H1 (cell line): ENCODE measurements at regions not wholly inside any gene's neighbourhood (a gene's known extent, or its start where the extent isn't known, plus 50 kb on each side); places are given as distances from the start of the nearest gene placed in this dataset.

Experiments
- CTCF ChIA-PET: fragments of 300-600 bp; sonication (Branson Sonifier 250); formaldehyde crosslinking; loops from one replicate; lab custom pipeline; 2021; ENCODE audit not compliant: partially characterized antibody; lab: Charles Lee
- POLR2A ChIA-PET: fragments of 300-600 bp; sonication (Branson Sonifier 250); formaldehyde crosslinking; loops from one replicate; lab custom pipeline; 2021; ENCODE audit warnings: inconsistent platforms; ENCODE audit not compliant: partially characterized antibody; lab: Charles Lee
- DNase-seq, 2 experiments: peaks; one replicate each; pipeline versions ENCODE4 v3.0.0 to v3.0.0-alpha.2; 2010 to 2022; ENCODE audit warnings: low spot score in 2 of 2, low read depth in 1 of 2, mixed read lengths in 1 of 2
- FAIRE-seq: peaks from 2 replicates; lab custom pipeline; 2011; peaks lifted over from hg19 to GRCh38; lab: Jason Lieb, UNC
- H2AFZ ChIP-seq: 2 replicates; pipeline ENCODE4 v1.8.1; 2012; ENCODE audit warnings: low read length, inconsistent platforms
- H2AK5ac ChIP-seq: 2 replicates; pipeline ENCODE4 v1.6.1; 2013; ENCODE audit warnings: low read depth, low read length
- H2BK120ac ChIP-seq: replicated peaks from 2 replicates; pipeline ENCODE3; 2013; ENCODE audit warnings: low read depth, low read length, inconsistent platforms
- H2BK12ac ChIP-seq: 2 replicates; pipeline ENCODE4 v1.6.1; 2013; ENCODE audit warnings: low read depth, low read length
- H2BK15ac ChIP-seq: 2 replicates; pipeline ENCODE4 v1.6.1; 2013; ENCODE audit warnings: low read length
- H2BK20ac ChIP-seq: 2 replicates; pipeline ENCODE4 v1.6.1; 2013; ENCODE audit warnings: low read length
- H2BK5ac ChIP-seq: 2 replicates; pipeline ENCODE4 v1.6.1; 2013; ENCODE audit warnings: low read depth, low read length
- H3K14ac ChIP-seq: 2 replicates; pipeline ENCODE4 v1.6.1; 2013; ENCODE audit warnings: inconsistent platforms; ENCODE audit not compliant: insufficient read length
- H3K18ac ChIP-seq: 2 replicates; pipeline ENCODE4 v1.6.1; 2013; ENCODE audit warnings: low read length; ENCODE audit errors: extremely low read depth
- H3K23ac ChIP-seq: 2 replicates; pipeline ENCODE4 v1.6.1; 2013; ENCODE audit warnings: inconsistent platforms; ENCODE audit not compliant: insufficient read length
- H3K23me2 ChIP-seq: 2 replicates; pipeline ENCODE4 v1.6.1; 2013; ENCODE audit warnings: low read depth, low read length
- H3K27ac ChIP-seq: 2 replicates; pipeline ENCODE4 v1.6.1; 2011; ENCODE audit warnings: low read depth, low read length, inconsistent platforms
- H3K27me3 ChIP-seq, 4 experiments: replicated peaks in 1 of 4; 1 replicate in 1 of 4; 2 replicates in 3 of 4; pipeline versions ENCODE4 v1.6.1 to v1.8.1; 2011 to 2013; ENCODE audit warnings: low read length in 3 of 4, mild to moderate bottlenecking in 3 of 4, inconsistent platforms in 2 of 4, mixed read lengths in 2 of 4, moderate library complexity in 1 of 4; ENCODE audit not compliant: control insufficient read depth in 3 of 4, insufficient read depth in 3 of 4; ENCODE audit errors: extremely low read depth in 1 of 4
- H3K36me3 ChIP-seq, 4 experiments: 2 replicates each; pipeline versions ENCODE4 v1.6.1 to v1.8.1; 2011 to 2013; ENCODE audit warnings: mild to moderate bottlenecking in 4 of 4, low read length in 3 of 4, moderate library complexity in 2 of 4, control low read depth in 1 of 4, inconsistent platforms in 1 of 4; ENCODE audit not compliant: insufficient read depth in 4 of 4, control insufficient read depth in 2 of 4
- H3K4ac ChIP-seq: replicated peaks from 2 replicates; pipeline ENCODE3; 2013; ENCODE audit warnings: low read length, low read depth, mixed read lengths, inconsistent platforms; ENCODE audit not compliant: insufficient read length
- H3K4me1 ChIP-seq, 4 experiments: replicated peaks in 1 of 4; 1 replicate in 1 of 4; 2 replicates in 3 of 4; pipeline versions ENCODE4 v1.6.1 to v1.8.1; 2011 to 2013; ENCODE audit warnings: low read length in 3 of 4, inconsistent platforms in 2 of 4, mixed read lengths in 1 of 4; ENCODE audit not compliant: insufficient read depth in 4 of 4, control insufficient read depth in 3 of 4
- H3K4me2 ChIP-seq, 2 experiments: 2 replicates each; pipeline versions ENCODE4 v1.6.1 to v1.8.1; 2011 to 2013; ENCODE audit warnings: low read depth in 2 of 2, low read length in 2 of 2, control low read depth in 1 of 2, inconsistent platforms in 1 of 2, mild to moderate bottlenecking in 1 of 2; ENCODE audit not compliant: insufficient read depth in 1 of 2
- H3K4me3 ChIP-seq, 4 experiments: fragments of 200-600, 300-600 bp in 1 of 4; sonication (generic), shearing (Covaris generic), sonication (Bioruptor Twin) in 1 of 4; 2 replicates each; pipeline versions ENCODE4 v1.5.1 to v1.8.1; 2011 to 2016; ENCODE audit warnings: low read length in 4 of 4, low read depth in 3 of 4, control low read depth in 2 of 4, inconsistent platforms in 2 of 4, mild to moderate bottlenecking in 2 of 4, mixed read lengths in 1 of 4, moderate library complexity in 1 of 4; ENCODE audit not compliant: insufficient read depth in 2 of 4; ENCODE audit errors: extremely low read depth in 1 of 4
- H3K56ac ChIP-seq: replicated peaks from 2 replicates; pipeline ENCODE3; 2013; ENCODE audit warnings: low read depth, mild to moderate bottlenecking, mixed read lengths, low read length, inconsistent platforms; ENCODE audit not compliant: insufficient read length
- H3K79me1 ChIP-seq: 2 replicates; pipeline ENCODE4 v1.6.1; 2013; ENCODE audit warnings: low read depth, low read length, control low read depth
- H3K79me2 ChIP-seq, 2 experiments: 2 replicates each; pipeline versions ENCODE4 v1.6.1 to v1.8.1; 2012 to 2013; ENCODE audit warnings: low read length in 2 of 2, mild to moderate bottlenecking in 2 of 2, inconsistent platforms in 1 of 2; ENCODE audit not compliant: insufficient read depth in 2 of 2, control insufficient read depth in 1 of 2
- H3K9ac ChIP-seq, 4 experiments: replicated peaks in 1 of 4; 1 replicate in 1 of 4; 2 replicates in 3 of 4; pipeline versions ENCODE4 v1.6.1 to v1.8.1; 2011 to 2013; ENCODE audit warnings: low read depth in 3 of 4, low read length in 3 of 4, control low read depth in 2 of 4, mild to moderate bottlenecking in 2 of 4, moderate library complexity in 2 of 4, inconsistent platforms in 1 of 4; ENCODE audit errors: extremely low read depth in 1 of 4
- H3K9me3 ChIP-seq, 2 experiments: 2 replicates each; pipeline versions ENCODE4 v1.6.1 to v1.8.1; 2012 to 2013; ENCODE audit warnings: mild to moderate bottlenecking in 2 of 2, moderate library complexity in 2 of 2, control low read depth in 1 of 2, inconsistent platforms in 1 of 2, low read depth in 1 of 2, low read length in 1 of 2, mixed read lengths in 1 of 2; ENCODE audit not compliant: insufficient read depth in 2 of 2
- H4K20me1 ChIP-seq, 2 experiments: replicated peaks in 1 of 2; 2 replicates each; pipeline versions ENCODE3 to v1.8.1; 2011 to 2013; ENCODE audit warnings: inconsistent platforms in 2 of 2, low read length in 2 of 2, mild to moderate bottlenecking in 1 of 2; ENCODE audit not compliant: insufficient read depth in 2 of 2, control insufficient read depth in 1 of 2
- H4K5ac ChIP-seq: 2 replicates; pipeline ENCODE4 v1.6.1; 2013; ENCODE audit warnings: low read length, low read depth, mixed read lengths, inconsistent platforms; ENCODE audit not compliant: insufficient read length
- H4K8ac ChIP-seq: 2 replicates; pipeline ENCODE4 v1.8.0; 2013; ENCODE audit warnings: mild to moderate bottlenecking, moderate library complexity, low read length, inconsistent platforms; ENCODE audit not compliant: insufficient read depth; ENCODE audit errors: extremely low read depth
- H4K91ac ChIP-seq: replicated peaks from 2 replicates; pipeline ENCODE3; 2013; ENCODE audit warnings: low read length, mixed read lengths, inconsistent platforms; ENCODE audit not compliant: insufficient read length
- ATF2 ChIP-seq: IDR thresholded peaks from 2 replicates; pipeline ENCODE4 v1.6.1; 2012; ENCODE audit warnings: low read length, inconsistent platforms
- CBX5 ChIP-seq: fragments of 300-800, 300-1000 bp; sonication (generic); IDR thresholded peaks from 2 replicates; pipeline ENCODE4 v1.7.1; 2016; ENCODE audit warnings: antibody characterized with exemption, low read length, low read depth
- EGR1 ChIP-seq: IDR thresholded peaks from 2 replicates; pipeline ENCODE4 v1.6.1; 2011; ENCODE audit warnings: low read depth, low read length, borderline replicate concordance
- HDAC6 ChIP-seq: IDR thresholded peaks from one replicate; pipeline ENCODE4 v1.7.1; 2012; ENCODE audit warnings: low read depth, mild to moderate bottlenecking, inconsistent platforms, low read length, moderate library complexity
- JUND ChIP-seq: IDR thresholded peaks from 2 replicates; pipeline ENCODE4 v1.6.1; 2011; ENCODE audit warnings: mild to moderate bottlenecking, improper control_type of control experiment, low read length
- NRF1 ChIP-seq: IDR thresholded peaks from 2 replicates; pipeline ENCODE4 v1.6.1; 2011; ENCODE audit warnings: mild to moderate bottlenecking, low read depth, low read length, improper control_type of control experiment
- POLR2AphosphoS5 ChIP-seq: IDR thresholded peaks from 2 replicates; pipeline ENCODE4 v1.6.1; 2011; ENCODE audit warnings: low read depth, low read length
- RNF2 ChIP-seq: fragments of 200-900, 300-1000 bp; sonication (generic); IDR thresholded peaks from 2 replicates; pipeline ENCODE4 v1.7.1; 2016; ENCODE audit warnings: borderline replicate concordance, low read depth, mild to moderate bottlenecking, antibody characterized with exemption, low read length; ENCODE audit not compliant: poor library complexity, severe bottlenecking; ENCODE audit errors: missing control alignments
- SAP30 ChIP-seq: fragments of 300-600 bp; sonication (generic); IDR thresholded peaks from 2 replicates; pipeline ENCODE4 v1.7.1; 2012; ENCODE audit warnings: low read length, moderate library complexity, mild to moderate bottlenecking, inconsistent platforms; ENCODE audit not compliant: insufficient read depth, insufficient replicate concordance
- SP2 ChIP-seq: IDR thresholded peaks from 2 replicates; pipeline ENCODE4 v1.6.1; 2012; ENCODE audit warnings: mild to moderate bottlenecking, low read length, inconsistent platforms
- TEAD4 ChIP-seq: IDR thresholded peaks from 2 replicates; pipeline ENCODE4 v1.6.1; 2012; ENCODE audit warnings: low read depth, low read length, inconsistent platforms, mixed read lengths
- WGBS, 2 experiments: shearing (Covaris generic) in 1 of 2; methylation state at CpG; one replicate each; pipeline versions ENCODE4 v1.1.6 to v1.1.7; 2013 to 2015; ENCODE audit warnings: low lambda C conversion rate in 2 of 2, mixed read lengths in 2 of 2, inconsistent platforms in 1 of 2, low coverage in 1 of 2, missing lambda C conversion rate in 1 of 2; ENCODE audit not compliant: insufficient replicate concordance in 2 of 2, insufficient coverage in 1 of 2, insufficient read length in 1 of 2; ENCODE audit errors: extremely low coverage in 1 of 2, missing lambda C conversion rate in 1 of 2; 5-methylcytosine and 5-hydroxymethylcytosine counted together
- TF ChIP-seq, protein P1 (sequence below): IDR thresholded peaks from 2 replicates; pipeline ENCODE4 v1.6.1; 2012; ENCODE audit warnings: inconsistent platforms

GRCh38 chr1:5793516-5793915 lies 198.7 kb downstream of the NPHP4 start:
- 92% methylated on average over 4 of the region's 4 CpGs; no CpG with 5 or more reads in 1 of the 2 experiments for WGBS, 2 experiments
- no peak overlapping the region for H3K9ac ChIP-seq
- no peaks in the 10 kb centered on the region for H3K27me3 ChIP-seq
- FAIRE-seq (no peak), DNase-seq (no peak)
- no peak overlapping the region for H3K4ac ChIP-seq
- H3K23me2 ChIP-seq, result no peaks in the 10 kb centered on the region
- H4K8ac ChIP-seq, result no peak overlapping the region
- ChIA-PET CTCF (no interaction called here), POLR2A (no interaction called here)
- H2BK5ac ChIP-seq, result no peak overlapping the region
- no peak overlapping the region for H2BK120ac ChIP-seq
- peaks cover 0 to 3% (median 1%) of the 10 kb centered on the region in 4 experiments; a peak in 5 of 7 replicates for H3K4me1 ChIP-seq
- H4K20me1 ChIP-seq, result peaks cover 0 to 4% of the 10 kb centered on the region in 2 experiments
- no peak overlapping the region for H3K4me3 ChIP-seq
- H3K56ac ChIP-seq, result no peak overlapping the region
- H3K4me2 ChIP-seq, result no peak overlapping the region
- H3K79me1 ChIP-seq, result no peaks in the 10 kb centered on the region
- H2AK5ac ChIP-seq, result no peak overlapping the region
- no peak overlapping the region for H3K27ac ChIP-seq
- no peaks in the 10 kb centered on the region; a peak in 1 of 4 replicates for H3K9me3 ChIP-seq
- no peak overlapping the region for H3K14ac ChIP-seq
- no peak overlapping the region for H3K23ac ChIP-seq
- H2AFZ ChIP-seq, result no peak overlapping the region
- H2BK12ac ChIP-seq, result no peak overlapping the region
- no peak overlapping the region for H4K91ac ChIP-seq
- no peak overlapping the region for H4K5ac ChIP-seq
- no peaks in the 10 kb centered on the region for H3K79me2 ChIP-seq
- no peak overlapping the region for H3K18ac ChIP-seq
- H2BK20ac ChIP-seq, result no peak overlapping the region
- H2BK15ac ChIP-seq, result no peak overlapping the region
- no peaks in the 10 kb centered on the region for H3K36me3 ChIP-seq
- TF ChIP-seq HDAC6 (no peak), RNF2 (no peak), SAP30 (no peak), CBX5 (no peak), SP2 (no peak), JUND (no peak), ATF2 (no peak), NRF1 (no peak), EGR1 (no peak), TEAD4 (no peak), POLR2AphosphoS5 (no peak)
- TF ChIP-seq, protein P1, sequence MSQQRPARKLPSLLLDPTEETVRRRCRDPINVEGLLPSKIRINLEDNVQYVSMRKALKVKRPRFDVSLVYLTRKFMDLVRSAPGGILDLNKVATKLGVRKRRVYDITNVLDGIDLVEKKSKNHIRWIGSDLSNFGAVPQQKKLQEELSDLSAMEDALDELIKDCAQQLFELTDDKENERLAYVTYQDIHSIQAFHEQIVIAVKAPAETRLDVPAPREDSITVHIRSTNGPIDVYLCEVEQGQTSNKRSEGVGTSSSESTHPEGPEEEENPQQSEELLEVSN, result no peak
